ENCODE measurements at regions not wholly inside any gene's neighbourhood (a gene's known extent, or its start where the extent isn't known, plus 50 kb on each side); places are given as distances from the start of the nearest gene placed in this dataset.

DNA sequence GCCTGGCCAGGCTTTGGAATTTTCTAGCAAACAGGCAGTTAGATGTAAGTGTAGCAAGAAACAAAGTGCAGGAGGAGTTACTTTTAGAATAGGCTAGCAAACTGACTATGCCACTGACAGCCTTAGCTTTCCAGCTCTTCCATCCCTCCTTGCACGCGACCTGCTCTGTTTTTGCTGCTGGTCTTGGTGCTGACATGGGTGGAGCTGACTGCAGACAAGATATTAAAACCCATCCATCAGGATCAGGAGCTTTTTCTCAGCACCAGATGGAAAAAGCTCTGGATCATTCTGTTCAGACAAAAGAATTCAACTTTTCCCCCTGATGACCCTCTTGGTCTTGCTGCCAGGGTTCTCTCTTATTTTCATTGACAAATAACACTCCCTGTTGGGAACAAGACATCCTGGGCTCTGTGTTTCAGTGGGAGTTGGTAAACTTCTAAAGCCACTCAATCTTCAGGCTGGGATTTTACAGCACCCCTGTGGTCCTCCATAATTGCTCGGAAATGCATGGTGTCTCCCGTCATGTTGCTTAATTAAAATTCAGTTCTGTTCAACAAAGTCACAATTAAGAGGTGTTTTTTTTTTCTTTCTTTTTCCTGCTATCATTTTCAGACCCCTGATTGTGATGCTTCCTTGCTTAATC, 240.0 kb upstream of the LARGE1 start:
- no peak for DNase-seq

GRCh38 chr22:34161431-34162123, 241.3 kb upstream of the LARGE1 start:
- no peak for DNase-seq

DNA sequence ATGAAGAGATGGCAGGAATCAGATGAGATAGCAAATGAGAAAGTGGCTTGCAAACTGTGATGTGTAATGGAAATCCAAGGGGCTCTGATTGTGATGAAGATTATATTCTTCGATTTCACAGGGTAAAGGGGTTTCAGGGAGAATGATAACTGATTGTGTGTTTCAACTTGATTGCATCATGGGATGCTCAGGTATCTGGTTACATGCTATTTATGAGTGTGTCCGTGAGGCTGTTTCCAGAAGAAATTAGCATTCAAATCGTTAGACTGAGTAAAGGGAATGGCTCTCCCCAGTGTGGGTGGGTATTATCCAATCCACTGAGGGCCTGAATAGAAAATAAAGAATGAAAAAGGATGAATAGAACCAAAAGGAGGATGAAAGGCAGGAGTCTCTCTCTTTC, 278.7 kb upstream of the LARGE1 start:
- DNase-seq, result no peak

DNA sequence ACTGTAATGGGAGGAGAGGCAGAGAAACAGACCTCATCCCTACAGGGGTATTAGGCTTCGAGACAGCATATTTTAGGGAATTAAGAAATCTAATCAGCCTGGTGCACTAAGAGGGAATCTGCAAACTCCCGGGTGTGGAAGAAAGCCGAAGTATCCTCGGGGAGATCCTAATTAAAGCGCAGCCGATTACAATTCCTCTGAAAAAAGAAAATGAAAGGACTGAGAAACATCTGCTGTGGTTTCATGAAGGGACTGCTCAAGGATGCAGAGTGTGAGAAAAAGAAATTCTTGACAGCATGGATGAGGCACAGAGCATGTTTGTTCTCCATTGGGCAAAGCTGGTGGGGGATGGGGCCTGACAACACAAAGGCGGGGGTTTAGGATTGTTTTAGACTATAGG, 290.0 kb upstream of the LARGE1 start:
- DNase-seq, result no peak

DNA sequence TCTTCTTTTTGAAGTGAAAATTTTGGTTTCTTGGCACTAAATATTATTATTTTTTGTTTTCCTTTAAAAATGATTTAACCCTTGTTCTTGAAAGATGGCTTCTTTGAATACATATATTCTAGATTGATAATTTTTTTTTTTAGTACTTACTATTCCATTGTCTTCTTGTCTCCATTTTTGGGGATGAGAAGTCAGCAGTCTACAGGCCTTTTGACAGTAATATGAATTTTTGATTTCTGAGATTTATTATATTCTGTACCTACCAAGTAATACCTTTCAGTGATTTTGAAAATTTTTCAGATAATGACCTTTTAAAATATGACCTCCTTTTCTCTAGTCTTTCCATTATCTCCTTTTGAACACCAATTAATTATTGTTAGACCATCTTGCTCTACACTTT, 294.1 kb upstream of the LARGE1 start:
- DNase-seq, result no peak

GRCh38 chr22:34225278-34225677, 305.0 kb upstream of the LARGE1 start:
- no peak for DNase-seq

DNA sequence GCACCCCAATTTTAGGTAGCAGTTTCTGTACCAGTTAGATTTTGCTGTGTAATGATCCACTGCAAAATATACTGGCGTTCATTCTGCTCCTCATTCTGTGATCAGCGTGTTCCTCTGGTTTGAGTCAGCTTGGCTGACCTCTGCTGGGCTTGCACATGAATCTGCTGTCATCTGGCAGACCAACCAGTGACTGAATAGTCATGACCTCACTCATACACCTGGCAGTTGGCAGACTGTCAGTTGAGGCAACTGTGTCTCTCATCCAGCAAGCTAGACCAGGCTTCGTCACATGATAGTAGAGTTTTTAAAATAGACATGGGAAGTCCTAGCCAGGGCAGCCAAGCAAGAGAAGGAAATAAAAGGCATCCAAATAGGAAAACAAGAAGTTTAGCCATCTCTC, 316.3 kb upstream of the LARGE1 start:
- DNase-seq, result peak; percentile 18

DNA sequence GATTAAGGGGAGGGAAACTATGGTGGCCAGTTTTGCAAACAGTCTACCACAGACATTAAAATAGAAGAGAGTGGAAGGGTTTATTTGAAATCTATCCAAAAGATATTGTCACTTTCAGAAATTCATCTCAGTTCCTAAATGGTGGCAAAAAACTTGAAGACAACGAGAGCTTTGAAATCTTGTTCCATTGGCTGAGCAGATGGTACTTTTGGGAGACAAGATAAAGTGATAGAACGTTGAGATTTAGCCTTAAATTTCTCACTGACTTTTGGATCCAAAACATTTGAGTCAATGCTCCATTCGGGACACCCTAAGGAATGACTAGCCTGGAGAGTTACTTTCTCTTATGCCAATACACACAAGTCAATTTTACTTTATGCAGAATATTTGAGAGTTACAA, 319.1 kb upstream of the LARGE1 start:
- no peak for DNase-seq

GRCh38 chr22:34243023-34243422, 322.7 kb upstream of the LARGE1 start:
- no peak for DNase-seq

DNA sequence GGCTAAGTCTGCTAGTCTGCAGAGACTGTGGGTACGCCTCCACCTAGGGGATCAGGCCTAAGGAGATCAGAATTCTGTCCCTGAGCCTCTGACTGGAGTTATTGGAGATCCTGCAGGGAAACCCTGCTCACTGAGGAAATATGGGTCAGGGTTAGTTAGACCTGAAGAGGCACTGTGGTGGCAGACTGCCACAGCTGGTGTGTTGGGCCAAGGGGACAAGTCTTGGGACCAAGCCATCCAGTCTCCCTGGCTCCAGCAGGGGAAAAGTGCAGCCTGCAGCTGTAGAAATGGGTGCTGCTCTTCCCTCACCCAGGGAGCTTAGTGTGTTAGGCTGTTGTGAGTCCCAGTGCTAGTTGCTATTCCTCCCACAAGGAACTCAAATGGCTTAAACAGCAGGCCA, 334.8 kb upstream of the LARGE1 start:
- DNase-seq, result no peak

- no peak for DNase-seq
Measured at GRCh38 chr22:34278121-34278520, 357.8 kb upstream of the LARGE1 start.

- no peak for DNase-seq
Measured at GRCh38 chr22:34281738-34282137, 361.5 kb upstream of the LARGE1 start.

GRCh38 chr22:34283844-34284243, 363.6 kb upstream of the LARGE1 start:
- DNase-seq, result no peak

GRCh38 chr22:34293324-34293723, 373.0 kb upstream of the LARGE1 start:
- DNase-seq, result no peak

- DNase-seq, result no peak
Measured at GRCh38 chr22:34294476-34294875, 374.2 kb upstream of the LARGE1 start.

DNA sequence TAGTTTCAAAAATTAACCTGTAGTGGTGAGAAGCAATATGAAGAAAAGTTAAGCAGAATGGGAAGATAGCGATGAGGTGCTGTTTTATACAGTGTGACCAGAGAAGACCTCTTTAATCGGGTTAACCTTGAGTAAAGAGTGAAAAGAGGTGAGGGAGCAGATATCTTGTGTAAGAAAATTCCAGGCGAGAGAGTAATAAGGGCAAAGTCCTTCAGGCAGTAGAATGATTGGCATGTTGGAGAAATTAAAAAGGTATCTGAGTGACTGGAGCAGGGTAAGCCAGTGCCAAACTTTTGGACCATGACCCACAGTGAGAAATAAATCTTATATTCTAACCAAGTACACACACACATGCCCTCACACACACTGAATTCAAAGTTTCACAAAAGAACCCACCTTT, 374.7 kb upstream of the LARGE1 start:
- no peak for DNase-seq

DNA sequence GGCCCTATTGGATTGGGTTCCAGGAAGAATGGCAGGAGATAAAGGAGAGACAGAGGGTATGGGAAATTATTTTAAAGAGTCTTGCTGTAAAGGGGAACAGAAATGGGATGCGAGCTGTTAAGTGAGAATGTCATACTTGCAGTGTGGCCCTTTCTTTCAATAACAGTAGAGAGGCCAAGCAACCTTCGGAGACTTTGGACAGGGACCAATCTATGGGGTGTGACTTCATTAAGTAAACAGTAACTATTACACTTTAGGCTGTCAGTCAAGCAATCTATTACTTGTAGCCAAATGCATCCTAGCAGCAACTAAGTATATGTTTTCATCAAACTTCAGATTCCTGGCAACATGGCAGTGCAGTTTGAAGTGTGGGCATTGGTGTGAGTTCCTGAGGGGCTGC, 376.2 kb upstream of the LARGE1 start:
- no peak for DNase-seq

DNA sequence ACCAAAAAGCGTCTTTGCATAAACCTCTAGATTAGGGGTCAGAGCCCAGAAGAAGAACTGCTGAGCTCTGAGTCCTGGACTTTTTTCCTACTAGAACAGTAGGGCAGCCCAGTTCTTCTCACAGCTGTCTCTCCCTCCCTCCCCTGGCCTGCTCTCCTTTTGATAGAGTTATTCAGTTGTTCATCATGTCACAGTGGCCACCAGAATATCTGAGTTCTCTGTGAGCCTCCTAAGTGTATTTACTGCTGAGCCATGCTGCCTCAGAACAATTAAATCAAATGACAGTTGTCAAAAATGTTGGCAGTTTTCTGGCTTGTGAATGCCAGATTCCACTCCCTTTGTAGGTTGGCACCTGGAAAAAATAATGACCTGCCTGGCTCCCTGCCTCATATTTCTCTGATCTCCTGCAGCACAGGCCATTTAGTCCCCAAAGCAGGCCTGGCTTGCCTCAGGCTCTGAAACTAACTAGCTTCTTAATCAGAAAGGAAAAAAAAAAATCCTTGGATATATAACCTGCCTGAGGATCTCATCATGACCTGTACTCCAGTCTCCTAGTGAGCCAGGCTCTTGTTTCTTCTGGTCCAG, 377.4 kb upstream of the LARGE1 start:
- DNase-seq, result no peak

DNA sequence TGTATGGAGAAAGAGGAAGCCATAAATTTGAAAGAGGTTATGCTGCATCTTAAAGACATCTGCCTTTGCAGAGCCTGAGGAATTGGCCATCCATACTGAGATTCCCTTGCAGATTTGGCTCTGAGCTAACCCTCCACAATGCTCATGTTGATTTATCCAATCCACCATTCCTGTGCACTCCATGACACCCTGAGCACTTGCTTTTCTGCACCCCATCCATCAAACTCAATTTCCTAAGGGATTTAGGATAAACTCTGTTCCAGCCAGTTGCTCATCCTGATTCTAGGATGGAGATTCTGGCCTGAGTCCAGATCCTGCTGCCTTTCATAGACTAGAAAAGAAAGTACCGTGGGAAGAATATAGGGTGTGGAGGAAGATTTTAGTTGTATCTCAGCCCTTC, 379.2 kb upstream of the LARGE1 start:
- DNase-seq, result no peak

- DNase-seq, result no peak
Measured at GRCh38 chr22:34301569-34301968, 381.3 kb upstream of the LARGE1 start.

GRCh38 chr22:34303656-34304055, 383.4 kb upstream of the LARGE1 start:
- DNase-seq, result no peak

- DNase-seq, result no peak
Measured at GRCh38 chr22:34306361-34306760, 386.1 kb upstream of the LARGE1 start.

DNA sequence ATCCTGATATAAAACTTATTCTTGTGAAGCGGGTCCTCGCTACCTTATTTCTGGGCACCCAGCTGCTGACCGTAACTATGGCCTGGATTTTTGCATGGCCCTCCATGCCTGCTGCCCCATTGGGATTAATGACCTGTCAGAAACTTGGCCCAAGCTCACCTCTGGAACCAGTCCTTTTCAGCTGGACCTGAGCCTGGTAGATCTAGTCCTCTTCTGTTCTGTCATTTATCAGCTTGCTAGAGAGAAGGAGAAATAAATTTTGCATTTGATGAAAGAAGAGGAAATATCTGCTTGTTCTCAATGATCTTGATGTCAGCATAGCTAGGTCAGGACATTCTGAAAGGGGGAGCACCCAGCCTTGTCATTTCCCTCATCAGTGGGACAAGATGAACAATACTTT, 387.8 kb upstream of the LARGE1 start:
- no peak for DNase-seq

DNA sequence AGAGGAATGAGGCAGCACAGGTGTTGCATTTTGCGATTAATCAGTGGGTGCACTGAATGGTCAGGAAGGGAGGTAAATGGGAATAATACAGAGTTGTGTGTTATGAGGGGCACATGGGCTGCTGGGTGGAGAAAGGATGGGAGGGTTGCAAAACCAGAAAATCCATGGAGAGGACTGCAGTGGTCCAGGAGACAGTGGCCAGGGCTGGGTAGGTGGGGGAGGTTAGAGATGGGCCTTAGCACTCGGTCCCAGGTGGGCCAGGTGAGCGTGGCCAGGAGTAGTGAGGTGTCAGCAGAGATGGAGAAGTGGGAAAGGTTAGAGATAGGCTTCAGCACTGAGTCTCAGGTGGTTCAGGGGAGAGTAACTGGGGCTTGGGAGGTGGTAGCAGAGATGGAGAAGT, 399.1 kb upstream of the LARGE1 start:
- DNase-seq, result no peak

GRCh38 chr22:34324763-34325162, 404.5 kb upstream of the LARGE1 start:
- no peak for DNase-seq

Measured in right hindlimb (tissue), 1 donor.